GM19468 (cell line): ENCODE measurements at regions not wholly inside any gene's neighbourhood (a gene's known extent, or its start where the extent isn't known, plus 50 kb on each side); places are given as distances from the start of the nearest gene placed in this dataset.
"Not testable (repeated sequence)": the region's sequence is repeated elsewhere in the genome, so short reads cannot be mapped to it uniquely, and the experiment has no call there.

ENCODE experiments used
- ATAC-seq: cut with Tn5 transposase; IDR thresholded peaks from one replicate; pipeline ENCODE4 v1.9.1; 2021; ENCODE audit warnings: mild to moderate bottlenecking, moderate library complexity, moderate number of reproducible peaks; ENCODE audit not compliant: unreplicated experiment; ENCODE audit errors: extremely low read depth

DNA sequence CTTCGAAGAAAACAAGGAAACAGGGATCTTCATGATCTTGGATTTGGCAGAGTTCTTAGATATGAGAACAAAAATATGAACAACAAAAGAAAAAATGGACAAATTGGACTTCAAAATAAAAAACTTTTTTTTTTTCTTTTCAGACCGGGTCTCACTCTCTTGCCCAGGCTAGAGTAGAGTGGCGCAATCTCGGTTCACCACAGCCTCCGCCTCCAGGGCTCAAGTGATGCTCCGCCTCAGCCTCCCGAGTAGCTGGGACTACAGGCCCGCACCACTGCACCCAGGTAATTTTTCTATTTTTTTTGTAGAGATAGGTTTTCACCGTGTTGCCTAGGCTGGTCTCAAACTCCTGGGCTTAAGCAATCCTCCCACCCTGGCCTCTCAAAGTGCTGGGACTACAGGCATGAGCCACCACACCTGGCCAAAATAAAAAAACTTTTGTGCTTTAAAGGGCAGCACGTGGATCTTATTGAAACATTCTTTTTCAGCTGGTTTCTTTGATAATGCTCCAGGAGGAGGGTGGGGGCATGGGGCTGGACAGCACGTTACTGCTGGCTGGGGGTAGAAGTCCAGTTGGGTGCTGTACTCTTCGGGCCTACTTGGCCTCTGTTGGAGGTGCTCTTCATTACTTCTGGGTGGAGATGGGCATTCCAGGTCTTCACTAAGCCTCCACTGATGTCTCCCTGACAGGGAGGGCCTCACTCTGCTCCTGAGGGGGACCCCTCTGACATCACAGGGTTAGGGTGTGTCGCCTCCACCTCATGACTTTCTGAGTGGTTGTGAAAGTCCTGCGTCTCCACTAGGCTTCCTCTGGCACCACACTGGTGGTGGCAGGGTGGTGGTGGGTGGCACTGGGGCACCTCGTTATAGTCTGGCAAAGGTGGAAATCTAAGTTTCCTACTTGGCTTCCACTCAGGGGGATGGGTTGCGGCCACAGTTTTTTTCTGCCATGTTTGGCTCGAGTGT, 150.5 kb upstream of the XPO1 start:
- no peak for ATAC-seq

- no peak for ATAC-seq
Observed at GRCh38 chr2:61679096-61679495, 140.9 kb upstream of the XPO1 start.

DNA sequence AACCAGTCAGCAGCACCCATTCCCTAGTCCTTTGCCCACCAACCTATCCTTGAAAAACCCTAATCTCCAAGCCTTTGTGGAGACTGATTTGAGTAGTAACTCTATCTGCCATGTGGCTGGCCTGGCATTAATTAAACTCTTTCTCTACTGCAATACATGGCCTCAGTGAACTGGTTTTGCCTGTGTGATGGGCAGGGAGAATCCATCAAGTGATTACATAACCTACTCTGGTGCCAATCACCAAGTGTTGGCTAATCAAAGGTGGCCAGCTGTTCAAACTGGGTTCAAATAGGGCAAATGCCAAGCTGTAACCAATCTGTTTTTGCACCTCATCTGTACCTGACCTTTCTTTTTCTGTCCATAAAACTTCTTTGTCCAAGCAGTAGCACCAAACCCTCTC, 139.8 kb upstream of the XPO1 start:
- ATAC-seq = no peak

- ATAC-seq = no peak
Observed at GRCh38 chr2:61677306-61677705, 139.2 kb upstream of the XPO1 start.

DNA sequence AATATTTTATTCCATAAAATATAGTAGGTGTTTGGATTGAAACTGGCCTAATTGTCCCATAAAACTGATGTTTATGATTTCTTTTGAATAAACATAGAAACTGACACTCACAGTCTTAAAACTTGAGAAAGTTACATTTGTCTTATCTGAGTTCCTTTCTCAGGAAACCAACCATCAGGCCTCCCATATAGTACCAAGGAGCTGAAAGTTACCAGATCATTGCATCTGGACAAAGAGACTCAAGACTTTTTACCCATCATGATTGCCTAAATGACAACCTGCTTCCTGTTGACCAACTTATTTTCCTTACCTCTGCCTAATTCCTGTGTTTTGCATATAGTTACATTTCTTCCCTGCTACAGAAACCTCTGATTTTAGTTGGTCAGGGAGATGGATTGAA, 137.0 kb upstream of the XPO1 start:
- no peak for ATAC-seq

- ATAC-seq = no peak
Observed at GRCh38 chr2:61671561-61672315, 133.6 kb upstream of the XPO1 start.

DNA sequence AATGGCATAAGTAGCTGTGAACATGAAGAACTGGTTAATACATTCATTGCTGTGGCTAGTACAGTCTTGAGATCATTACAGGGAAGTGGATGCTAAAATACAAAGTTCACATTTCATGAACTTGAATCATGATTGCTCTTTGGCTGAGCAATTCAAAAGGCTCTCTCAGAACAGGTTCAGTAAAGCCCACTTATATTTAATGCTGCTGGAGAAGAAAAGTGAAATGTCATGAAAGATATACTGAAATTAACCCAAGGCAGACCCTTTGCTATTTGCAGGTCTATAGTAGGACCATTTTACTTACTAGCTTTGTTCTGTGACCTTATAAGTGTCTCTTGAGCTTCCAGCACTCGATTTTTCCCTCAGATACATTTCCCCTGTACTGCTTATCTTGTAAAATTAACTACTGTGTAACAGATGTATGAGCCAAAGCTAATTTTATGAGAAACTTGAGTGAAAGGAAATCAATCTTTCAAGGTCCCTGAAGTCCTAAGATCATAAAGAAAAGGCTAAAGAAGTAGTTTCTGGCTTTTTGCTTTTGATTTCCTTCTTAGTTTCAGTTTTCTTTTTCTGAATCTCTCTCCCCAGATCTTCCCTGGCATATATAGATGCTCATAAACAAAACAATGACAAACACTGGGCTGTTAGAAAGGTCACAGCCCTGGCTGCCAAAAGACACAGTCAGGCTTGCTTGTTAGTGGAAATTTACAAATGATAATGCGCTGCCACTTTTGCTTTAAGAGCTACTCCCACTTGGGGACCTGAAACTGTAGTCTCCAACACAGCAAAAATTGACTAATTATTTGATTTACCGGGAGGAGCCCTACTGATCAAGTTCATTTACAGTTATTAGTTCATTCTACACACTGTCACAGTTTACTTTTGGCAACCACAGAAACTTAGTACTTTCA, 132.7 kb upstream of the XPO1 start:
- ATAC-seq = no peak

GRCh38 chr2:61664190-61664589, 126.0 kb upstream of the XPO1 start:
- ATAC-seq = no peak

DNA sequence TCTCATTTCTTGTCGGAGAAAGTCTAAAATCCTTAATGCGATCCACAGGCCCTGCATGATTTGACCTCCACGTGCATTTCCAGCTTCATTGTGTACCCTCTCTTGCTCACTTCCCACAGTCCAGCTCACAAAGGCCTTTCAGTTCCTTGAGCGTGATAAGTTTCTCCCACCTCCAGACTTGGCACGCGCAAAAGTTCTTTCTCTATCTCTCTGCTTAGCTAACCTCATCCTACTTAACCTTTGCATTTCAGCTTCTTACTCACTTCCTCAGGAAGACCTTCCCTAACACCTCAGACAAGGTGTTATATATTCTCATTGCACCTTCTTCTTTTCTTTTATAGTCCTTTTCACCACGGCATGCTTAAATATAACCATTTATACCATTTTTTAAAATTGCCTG, 124.8 kb upstream of the XPO1 start:
- no peak for ATAC-seq

DNA sequence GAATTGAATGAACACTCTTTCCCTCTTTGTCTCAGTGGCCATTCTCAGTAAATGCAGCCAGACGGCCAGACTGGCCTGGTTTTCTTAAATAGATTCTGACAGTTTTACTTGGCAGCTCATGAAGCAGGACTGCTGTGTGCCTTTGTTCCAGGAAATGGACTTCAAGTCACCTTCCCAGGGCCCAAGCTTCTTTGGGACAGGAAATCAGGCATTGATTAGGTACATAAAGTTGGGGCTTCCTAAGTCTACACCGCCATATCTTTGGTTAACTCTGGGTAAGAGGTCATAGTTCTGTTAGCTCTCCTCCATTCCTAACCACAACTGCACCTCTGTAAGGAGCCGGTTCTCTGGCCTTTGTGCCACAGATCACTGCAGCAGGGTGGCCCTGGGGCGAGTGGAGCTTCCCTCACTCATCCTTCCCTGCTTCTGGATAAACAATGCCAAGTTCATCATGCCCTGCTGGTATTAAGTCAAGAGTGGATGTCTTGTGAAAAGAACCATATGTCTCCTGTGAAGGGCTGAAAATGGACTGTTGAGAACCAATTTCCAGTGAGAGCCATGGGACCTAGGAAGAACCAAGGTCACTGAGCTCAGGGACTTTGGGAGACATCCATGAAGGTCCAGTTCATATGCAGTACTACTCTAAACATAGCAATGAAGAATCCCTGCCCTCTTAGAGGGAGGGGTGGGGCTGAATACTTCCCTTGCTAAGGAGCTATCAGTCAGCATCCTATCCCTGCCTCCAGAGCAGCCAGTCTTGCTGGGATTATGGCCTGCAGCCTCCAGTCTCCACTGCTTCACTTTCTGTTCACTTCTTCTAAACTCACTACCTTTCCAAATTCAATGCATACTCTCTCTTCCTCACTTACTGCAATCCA, 122.6 kb upstream of the XPO1 start:
- no peak for ATAC-seq

- no peak for ATAC-seq
Observed at GRCh38 chr2:61658841-61659780, 121.0 kb upstream of the XPO1 start.

GRCh38 chr2:61649946-61650345, 111.8 kb upstream of the XPO1 start:
- ATAC-seq = not testable (repeated sequence)

GRCh38 chr2:61649021-61649420, 110.9 kb upstream of the XPO1 start:
- ATAC-seq = no peak

GRCh38 chr2:61647044-61647443, 108.9 kb upstream of the XPO1 start:
- no peak for ATAC-seq

GRCh38 chr2:61645911-61646310, 107.8 kb upstream of the XPO1 start:
- ATAC-seq = no peak

DNA sequence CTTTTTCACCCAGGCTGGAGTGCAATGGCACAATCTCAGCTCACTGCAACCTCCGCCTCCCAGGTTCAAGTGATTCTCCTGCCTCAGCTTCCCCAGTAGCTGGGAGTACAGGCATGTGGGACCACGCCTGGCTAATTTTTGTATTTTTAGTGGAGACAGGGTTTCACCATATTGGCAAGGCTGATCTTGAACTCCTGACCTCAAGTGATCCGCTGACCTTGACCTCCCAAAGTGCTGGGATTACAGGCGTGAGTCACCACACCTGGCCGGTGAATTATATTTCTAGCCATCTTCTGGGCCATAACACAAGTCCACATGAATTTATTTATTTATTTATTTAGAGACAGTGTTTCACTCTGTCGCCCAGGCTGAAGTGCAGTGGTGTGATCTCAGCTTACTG, 105.0 kb upstream of the XPO1 start:
- ATAC-seq = not testable (repeated sequence)

- ATAC-seq = no peak
Observed at GRCh38 chr2:61640406-61640805, 102.2 kb upstream of the XPO1 start.

DNA sequence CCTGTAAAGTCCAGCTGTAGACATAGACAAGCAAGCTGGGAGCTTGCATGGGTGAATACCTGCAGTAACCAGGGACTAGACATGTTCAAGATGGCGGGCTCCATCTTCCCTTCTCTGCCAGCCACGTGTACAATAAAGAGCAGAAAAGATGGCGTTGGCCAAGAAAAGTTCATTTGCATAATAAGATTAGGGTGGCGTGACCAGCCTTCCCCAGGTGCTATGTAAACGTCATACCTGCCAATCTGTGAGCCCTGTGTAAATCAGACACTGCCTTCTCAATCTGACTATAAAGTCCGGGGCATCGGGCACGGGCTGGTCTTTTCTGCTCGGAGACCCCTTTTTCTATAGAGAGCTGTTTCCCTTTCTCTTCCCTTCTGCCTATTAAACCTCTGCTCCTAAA, 101.6 kb upstream of the XPO1 start:
- no peak for ATAC-seq
